HCT116 (cell line): ENCODE measurements at regions not wholly inside any gene's neighbourhood (a gene's known extent, or its start where the extent isn't known, plus 50 kb on each side); places are given as distances from the start of the nearest gene placed in this dataset.

ENCODE experiments used
- EZH2 ChIP-seq: fragments of 200-600 bp; sonication (generic); IDR thresholded peaks from 2 replicates; pipeline ENCODE4 v1.6.1; 2017; ENCODE audit warnings: antibody characterized with exemption, mixed run types
- RAD21 ChIP-seq: IDR thresholded peaks from 2 replicates; pipeline ENCODE4 v1.6.1; 2012; ENCODE audit warnings: low read depth, mild to moderate bottlenecking
- TF ChIP-seq, protein P1 (sequence below), 3 experiments: fragments of 200-600 bp in 1 of 3; sonication (generic) in 1 of 3; IDR thresholded peaks in 2 of 3; conservative IDR thresholded peaks in 1 of 3; 2 replicates each; pipeline ENCODE4 v1.5.1; 2012 to 2017; ENCODE audit warnings: low read depth in 2 of 3, low read length in 2 of 3, antibody characterized with exemption in 1 of 3, borderline replicate concordance in 1 of 3, control low read depth in 1 of 3, mild to moderate bottlenecking in 1 of 3, mixed read lengths in 1 of 3, mixed run types in 1 of 3, moderate library complexity in 1 of 3; ENCODE audit not compliant: insufficient read depth in 1 of 3

DNA sequence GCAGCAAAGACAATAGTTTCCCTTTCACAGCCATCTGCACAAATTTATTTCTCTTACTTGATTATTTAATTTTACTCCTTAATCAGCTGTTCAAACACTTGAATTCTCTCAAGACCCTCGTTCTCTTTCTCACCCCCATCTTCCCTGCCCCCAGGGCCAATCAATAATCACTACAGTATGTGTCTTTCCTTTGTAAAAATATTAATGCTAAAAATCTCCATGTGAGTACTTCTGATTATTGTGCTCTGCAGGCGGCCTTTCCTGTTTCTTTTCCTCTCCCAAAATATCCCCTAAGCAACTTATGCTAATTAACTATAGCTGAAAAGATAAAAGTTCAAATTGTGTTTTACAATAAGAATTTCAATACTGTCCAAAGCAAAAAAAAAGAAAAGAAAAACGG, 617.0 kb upstream of the CBLB start:
- no peak for TF ChIP-seq EZH2
- TF ChIP-seq, protein P1, sequence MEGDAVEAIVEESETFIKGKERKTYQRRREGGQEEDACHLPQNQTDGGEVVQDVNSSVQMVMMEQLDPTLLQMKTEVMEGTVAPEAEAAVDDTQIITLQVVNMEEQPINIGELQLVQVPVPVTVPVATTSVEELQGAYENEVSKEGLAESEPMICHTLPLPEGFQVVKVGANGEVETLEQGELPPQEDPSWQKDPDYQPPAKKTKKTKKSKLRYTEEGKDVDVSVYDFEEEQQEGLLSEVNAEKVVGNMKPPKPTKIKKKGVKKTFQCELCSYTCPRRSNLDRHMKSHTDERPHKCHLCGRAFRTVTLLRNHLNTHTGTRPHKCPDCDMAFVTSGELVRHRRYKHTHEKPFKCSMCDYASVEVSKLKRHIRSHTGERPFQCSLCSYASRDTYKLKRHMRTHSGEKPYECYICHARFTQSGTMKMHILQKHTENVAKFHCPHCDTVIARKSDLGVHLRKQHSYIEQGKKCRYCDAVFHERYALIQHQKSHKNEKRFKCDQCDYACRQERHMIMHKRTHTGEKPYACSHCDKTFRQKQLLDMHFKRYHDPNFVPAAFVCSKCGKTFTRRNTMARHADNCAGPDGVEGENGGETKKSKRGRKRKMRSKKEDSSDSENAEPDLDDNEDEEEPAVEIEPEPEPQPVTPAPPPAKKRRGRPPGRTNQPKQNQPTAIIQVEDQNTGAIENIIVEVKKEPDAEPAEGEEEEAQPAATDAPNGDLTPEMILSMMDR (IDR thresholded peaks at IDR 0.05 in 2 of 3, conservative IDR thresholded peaks at IDR 0.05 in 1 of 3; ENCODE audit: borderline replicate concordance in 1 of 3, insufficient read depth in 1 of 3, low read depth in 2 of 3, low read length in 2 of 3), result no peak
- no peak for TF ChIP-seq RAD21
